ENCODE measurements at regions not wholly inside any gene's neighbourhood (a gene's known extent, or its start where the extent isn't known, plus 50 kb on each side); places are given as distances from the start of the nearest gene placed in this dataset.

DNA sequence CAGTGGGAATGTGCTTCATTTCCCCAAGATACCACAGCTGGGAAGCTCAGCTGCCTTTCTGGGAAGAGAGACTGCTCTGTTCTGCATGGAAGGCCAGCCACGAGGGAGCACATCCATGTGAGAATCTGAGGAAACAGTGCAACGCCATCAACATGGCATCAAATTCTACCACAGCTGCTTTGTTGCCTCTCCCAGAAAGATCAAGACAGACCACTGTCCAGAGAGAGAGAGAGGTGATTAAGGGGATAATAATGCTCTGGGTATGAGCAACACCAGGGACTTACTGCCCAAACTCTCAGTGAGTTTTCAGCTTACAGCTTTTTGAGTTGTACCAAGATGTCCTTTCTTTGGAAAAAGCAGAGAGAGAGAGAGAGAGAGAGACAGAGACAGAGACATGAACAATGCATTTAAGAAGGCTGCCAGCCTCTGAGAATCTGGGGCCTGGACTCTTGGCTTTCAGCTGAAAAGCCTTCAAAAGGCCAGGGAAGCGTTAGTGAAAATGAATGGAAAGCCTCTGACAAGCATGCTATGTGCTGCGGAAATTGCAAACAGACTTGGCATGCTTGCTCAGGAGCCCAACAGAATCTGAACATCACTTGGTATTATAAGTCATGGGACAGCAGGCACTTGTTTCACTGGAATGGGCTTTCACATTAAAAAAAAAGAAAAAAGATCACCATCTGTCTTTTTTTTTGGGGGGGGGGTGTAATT lies 223.1 kb downstream of the MAP2K6 start:
- no peak for ATAC-seq
- TF ChIP-seq CTCF (IDR thresholded peaks at IDR 0.05) (no peak), EP300 (IDR thresholded peaks at IDR 0.05) (no peak), POLR2AphosphoS5 (IDR thresholded peaks at IDR 0.05) (no peak), POLR2A (IDR thresholded peaks at IDR 0.05) (no peak)
- Histone ChIP-seq H3K27ac (no peak overlapping the region), H3K27me3 (no peaks in the 10 kb centered on the region), H3K36me3 (no peaks in the 10 kb centered on the region), H3K4me3 (no peak overlapping the region), H3K4me1 (no peaks in the 10 kb centered on the region), H3K9me3 (no peaks in the 10 kb centered on the region)
- WGBS, 2 donors (ENCODE audit: low coverage in 1 of 2): 56 to 57% methylated on average over 2 to 4 of the region's 4 CpGs

- Histone ChIP-seq H3K27ac (no peak overlapping the region), H3K4me1 (no peaks in the 10 kb centered on the region), H3K9me3 (no peaks in the 10 kb centered on the region), H3K36me3 (no peaks in the 10 kb centered on the region), H3K4me3 (no peak overlapping the region), H3K27me3 (no peaks in the 10 kb centered on the region)
- WGBS, 2 donors (ENCODE audit: low coverage in 1 of 2): 100% methylated on average over 1 of the region's 1 CpG
- no peak for ATAC-seq
- TF ChIP-seq POLR2AphosphoS5 (IDR thresholded peaks at IDR 0.05) (no peak), CTCF (IDR thresholded peaks at IDR 0.05) (no peak)
These were observed 224.6 kb downstream of the MAP2K6 start for GRCh38 chr17:69639096-69639495.

- H3K36me3 ChIP-seq: no peaks in the 10 kb centered on the region
- no peak overlapping the region for H3K4me3 ChIP-seq
- TF ChIP-seq POLR2A (IDR thresholded peaks at IDR 0.05) (no peak), POLR2AphosphoS5 (IDR thresholded peaks at IDR 0.05) (no peak), CTCF (IDR thresholded peaks at IDR 0.05) (no peak)
- no peaks in the 10 kb centered on the region for H3K4me1 ChIP-seq
- WGBS, 2 donors (ENCODE audit: low coverage in 1 of 2): 50 to 60% methylated on average over 3 of the region's 3 CpGs
- no peaks in the 10 kb centered on the region for H3K27me3 ChIP-seq
- ATAC-seq: no peak
- H3K9me3 ChIP-seq: no peaks in the 10 kb centered on the region
- H3K27ac ChIP-seq: no peak overlapping the region
These were observed 225.6 kb downstream of the MAP2K6 start for GRCh38 chr17:69640073-69640472.

GRCh38 chr17:69643686-69644085 lies 229.2 kb downstream of the MAP2K6 start:
- no peaks in the 10 kb centered on the region for H3K4me1 ChIP-seq
- no peak overlapping the region for H3K27ac ChIP-seq
- H3K4me3 ChIP-seq: no peak overlapping the region
- ATAC-seq: no peak
- H3K9me3 ChIP-seq: no peaks in the 10 kb centered on the region
- H3K27me3 ChIP-seq: no peaks in the 10 kb centered on the region
- 51 to 72% methylated on average over 2 of the region's 2 CpGs for WGBS, 2 donors (ENCODE audit: low coverage in 1 of 2)
- H3K36me3 ChIP-seq: no peaks in the 10 kb centered on the region
- TF ChIP-seq CTCF (IDR thresholded peaks at IDR 0.05) (no peak), POLR2AphosphoS5 (IDR thresholded peaks at IDR 0.05) (no peak), POLR2A (IDR thresholded peaks at IDR 0.05) (no peak), EP300 (IDR thresholded peaks at IDR 0.05) (no peak)

GRCh38 chr17:69646729-69647128 lies 232.2 kb downstream of the MAP2K6 start:
- Histone ChIP-seq H3K27ac (no peak overlapping the region), H3K9me3 (no peaks in the 10 kb centered on the region), H3K4me3 (no peak overlapping the region), H3K27me3 (no peaks in the 10 kb centered on the region), H3K36me3 (no peaks in the 10 kb centered on the region), H3K4me1 (no peaks in the 10 kb centered on the region)
- 81 to 86% methylated on average over 3 of the region's 3 CpGs for WGBS, 2 donors (ENCODE audit: low coverage in 1 of 2)
- TF ChIP-seq EP300 (IDR thresholded peaks at IDR 0.05) (no peak), POLR2A (IDR thresholded peaks at IDR 0.05) (no peak), CTCF (IDR thresholded peaks at IDR 0.05) (no peak), POLR2AphosphoS5 (IDR thresholded peaks at IDR 0.05) (no peak)
- no peak for ATAC-seq

All from gastroesophageal sphincter (tissue), 4 donors.